ENCODE measurements at regions not wholly inside any gene's neighbourhood (a gene's known extent, or its start where the extent isn't known, plus 50 kb on each side); places are given as distances from the start of the nearest gene placed in this dataset.

DNA sequence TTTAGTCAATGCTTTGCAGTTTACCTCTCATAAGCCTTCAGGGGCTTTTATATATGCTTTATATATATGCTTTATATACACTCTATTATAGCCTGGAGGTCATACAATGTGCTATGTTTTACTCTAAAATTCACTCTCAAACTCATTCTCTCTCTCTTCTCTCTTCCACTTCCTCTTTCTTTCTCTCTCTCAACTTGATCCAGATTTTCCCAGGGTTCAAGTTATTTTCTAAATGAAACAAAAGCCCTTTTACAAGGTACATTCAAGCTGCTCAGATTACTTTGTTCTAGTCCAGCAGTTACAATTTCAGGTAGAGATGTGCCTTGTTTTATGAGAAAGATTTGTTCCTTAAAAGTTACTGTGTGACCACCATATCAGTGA lies 79.6 kb upstream of the ACP3 start:
- DNase-seq (ENCODE audit: low read depth in 1 of 2, low spot score in 1 of 2) = no peak
- H3K27me3 ChIP-seq (ENCODE audit: insufficient read depth, poor library complexity, severe bottlenecking) = no peaks in the 10 kb centered on the region
- no peak overlapping the region for H3K27ac ChIP-seq (replicated peaks)
- TF ChIP-seq CTCF (IDR thresholded peaks at IDR 0.05; ENCODE audit: insufficient read depth, low read length) = no peak
- no peak for TF ChIP-seq REST (IDR thresholded peaks at IDR 0.05; ENCODE audit: insufficient replicate concordance, low read depth)
- peak; percentile 75 for TF ChIP-seq SPI1 (IDR thresholded peaks at IDR 0.05; ENCODE audit: borderline replicate concordance, low read depth)
- no peak for TF ChIP-seq POLR2AphosphoS5 (IDR thresholded peaks at IDR 0.05; ENCODE audit: low read depth)
- H3K4me3 ChIP-seq (replicated peaks; ENCODE audit: insufficient read depth, low read length) = no peak overlapping the region

DNA sequence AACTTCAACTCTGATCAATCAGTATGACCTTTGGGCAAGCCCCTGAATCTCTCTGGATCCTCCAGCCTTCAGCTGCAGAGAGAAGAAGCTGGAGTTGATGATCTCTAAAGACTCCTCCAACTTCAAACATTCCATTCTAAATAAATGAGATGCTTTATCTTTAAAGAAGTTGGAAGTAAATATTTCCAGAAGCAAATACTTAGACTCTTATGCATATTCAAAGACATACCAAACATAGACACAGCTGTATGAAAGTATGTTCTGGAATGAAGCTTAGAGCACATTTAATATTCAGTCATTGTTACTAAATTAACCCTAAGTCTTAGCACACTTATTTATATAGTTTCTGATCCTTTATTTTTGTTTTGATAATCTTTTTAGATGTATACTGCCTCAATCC lies 77.6 kb upstream of the ACP3 start:
- Histone ChIP-seq H3K27ac (replicated peaks) (no peak overlapping the region), H3K27me3 (ENCODE audit: insufficient read depth, poor library complexity, severe bottlenecking) (no peaks in the 10 kb centered on the region), H3K4me3 (replicated peaks; ENCODE audit: insufficient read depth, low read length) (no peak overlapping the region)
- DNase-seq (ENCODE audit: low read depth in 1 of 2, low spot score in 1 of 2) = no peak
- no peak for TF ChIP-seq CTCF (IDR thresholded peaks at IDR 0.05; ENCODE audit: insufficient read depth, low read length)
- TF ChIP-seq SPI1 (IDR thresholded peaks at IDR 0.05; ENCODE audit: borderline replicate concordance, low read depth) = no peak
- TF ChIP-seq GABPA (IDR thresholded peaks at IDR 0.05; ENCODE audit: low read depth) = no peak
- TF ChIP-seq POLR2AphosphoS5 (IDR thresholded peaks at IDR 0.05; ENCODE audit: low read depth) = no peak
- TF ChIP-seq REST (IDR thresholded peaks at IDR 0.05; ENCODE audit: insufficient replicate concordance, low read depth) = no peak

GRCh38 chr3:132241776-132242514 lies 75.3 kb upstream of the ACP3 start:
- DNase-seq (ENCODE audit: low read depth in 1 of 2, low spot score in 1 of 2) = peak; percentile 14 to 33
- H3K27me3 ChIP-seq (ENCODE audit: insufficient read depth, poor library complexity, severe bottlenecking) = no peaks in the 10 kb centered on the region
- H3K4me3 ChIP-seq (replicated peaks; ENCODE audit: insufficient read depth, low read length) = no peak overlapping the region
- H3K27ac ChIP-seq (replicated peaks) = peak overlapping the region; percentile 79
- TF ChIP-seq POLR2AphosphoS5 (IDR thresholded peaks at IDR 0.05; ENCODE audit: low read depth) = no peak
- TF ChIP-seq SPI1 (IDR thresholded peaks at IDR 0.05; ENCODE audit: borderline replicate concordance, low read depth) = 0 out of 2 replicates have a peak, but pooled peaks have one; percentile 22

DNA sequence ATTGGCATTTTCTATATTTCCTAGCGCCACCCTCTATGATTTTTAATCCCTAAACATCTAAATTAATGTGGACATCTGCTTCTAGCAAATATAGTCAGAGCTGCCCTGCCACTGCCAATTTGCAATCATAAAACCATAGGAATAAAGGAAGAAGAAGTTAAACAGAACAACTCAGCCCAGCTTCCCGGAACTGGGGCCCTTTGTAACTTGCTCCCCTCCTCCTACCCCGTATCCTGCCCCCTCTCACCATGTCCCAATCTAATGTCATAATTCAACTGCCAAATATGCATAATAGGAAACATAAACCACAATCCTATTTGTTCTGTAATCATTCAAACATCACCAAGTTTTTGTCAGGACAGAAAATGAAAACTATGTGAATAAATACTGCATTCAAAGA lies 74.4 kb upstream of the ACP3 start:
- DNase-seq (ENCODE audit: low read depth in 1 of 2, low spot score in 1 of 2) = peak; percentile 74 to 80
- TF ChIP-seq POLR2AphosphoS5 (IDR thresholded peaks at IDR 0.05; ENCODE audit: low read depth) (0 out of 2 replicates have a peak, but pooled peaks have one; percentile 30), GABPA (IDR thresholded peaks at IDR 0.05; ENCODE audit: low read depth) (no peak)
- Histone ChIP-seq H3K27ac (replicated peaks) (peak overlapping the region; percentile 79), H3K27me3 (ENCODE audit: insufficient read depth, poor library complexity, severe bottlenecking) (no peaks in the 10 kb centered on the region), H3K4me3 (replicated peaks; ENCODE audit: insufficient read depth, low read length) (no peak overlapping the region)
